Uterus (tissue), 3 donors: ENCODE measurements at regions not wholly inside any gene's neighbourhood (a gene's known extent, or its start where the extent isn't known, plus 50 kb on each side); places are given as distances from the start of the nearest gene placed in this dataset.

Source experiments
- DNase-seq, 2 donors: peaks; one replicate each; pipeline ENCODE4 v3.0.0-alpha.2; 2019 to 2020
- H3K27ac ChIP-seq, 2 donors: fragments of 200-600 bp; sonication (generic); 1 replicate in 1 of 2; 2 replicates in 1 of 2; pipeline ENCODE4 v1.5.1; 2016 to 2018
- H3K27me3 ChIP-seq, 2 donors: fragments of 200-600 bp; sonication (generic); one replicate each; pipeline ENCODE4 v1.5.1; 2018 to 2019; ENCODE audit warnings: control low read depth in 1 of 2
- H3K36me3 ChIP-seq, 2 donors: fragments of 200-600 bp; sonication (generic); one replicate each; pipeline ENCODE4 v1.5.1; 2019; ENCODE audit warnings: control low read depth in 1 of 2
- H3K4me1 ChIP-seq, 2 donors: fragments of 200-600 bp; sonication (generic); one replicate each; pipeline ENCODE4 v1.5.1; 2018 to 2019; ENCODE audit warnings: control low read depth in 1 of 2
- H3K4me3 ChIP-seq, 2 donors: fragments of 200-600 bp; sonication (generic); 1 replicate in 1 of 2; 2 replicates in 1 of 2; pipeline ENCODE4 v1.5.1; 2018 to 2019; ENCODE audit warnings: mild to moderate bottlenecking in 1 of 2
- H3K9me3 ChIP-seq, 2 donors: fragments of 200-600 bp; sonication (generic); one replicate each; pipeline ENCODE4 v1.5.1; 2019; ENCODE audit warnings: control low read depth in 1 of 2
- POLR2A ChIP-seq, 2 donors: fragments of 450-650 bp; IDR thresholded peaks; one replicate each; pipeline ENCODE4 v1.6.1; 2016; ENCODE audit warnings: antibody characterized with exemption in 2 of 2, mild to moderate bottlenecking in 1 of 2, moderate library complexity in 1 of 2
- intact Hi-C: fragments of 100-400 bp; cut with DNase I; formaldehyde crosslinking; loops from one replicate; pipeline ENCODE4 v1.15.1; 2023; ENCODE audit warnings: low total_unique reads
- TF ChIP-seq, protein P1 (sequence below), 4 experiments: fragments of 200-600 bp in 2 of 4; fragments of 450-650 bp in 2 of 4; sonication (generic) in 2 of 4; IDR thresholded peaks; one replicate each; pipeline ENCODE4 v1.5.1; 2016 to 2019; ENCODE audit warnings: antibody characterized with exemption in 4 of 4, mild to moderate bottlenecking in 2 of 4, moderate library complexity in 1 of 4
- donor health status: DM: yes; HTN: yes; CAD: no.

DNA sequence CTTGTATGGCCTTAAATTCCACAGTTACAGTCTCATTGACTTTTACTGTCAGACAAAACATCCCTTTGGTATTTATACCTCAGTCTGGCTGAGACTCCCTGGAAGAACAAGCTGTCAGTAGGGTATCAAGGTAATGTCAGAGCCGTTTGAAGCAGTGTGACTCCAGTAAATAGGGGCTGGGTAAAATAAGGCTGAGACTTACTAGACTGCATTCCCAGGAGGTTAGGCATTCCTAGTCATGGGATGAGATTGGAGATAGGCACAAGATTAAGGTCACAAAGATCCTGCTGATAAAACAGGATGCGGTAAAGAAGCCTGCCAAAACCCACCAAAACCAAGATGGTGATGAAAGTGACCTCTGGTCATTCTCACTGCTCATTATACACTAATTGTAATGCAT lies 219.5 kb upstream of the SKOR2 start:
- Histone ChIP-seq H3K27ac (no peak overlapping the region), H3K36me3 (no peaks in the 10 kb centered on the region), H3K4me3 (no peak overlapping the region), H3K9me3 (no peaks in the 10 kb centered on the region), H3K4me1 (no peaks in the 10 kb centered on the region), H3K27me3 (no peaks in the 10 kb centered on the region)
- DNase-seq, result no peak
- intact Hi-C loops, result no loop called here
- TF ChIP-seq, protein P1, sequence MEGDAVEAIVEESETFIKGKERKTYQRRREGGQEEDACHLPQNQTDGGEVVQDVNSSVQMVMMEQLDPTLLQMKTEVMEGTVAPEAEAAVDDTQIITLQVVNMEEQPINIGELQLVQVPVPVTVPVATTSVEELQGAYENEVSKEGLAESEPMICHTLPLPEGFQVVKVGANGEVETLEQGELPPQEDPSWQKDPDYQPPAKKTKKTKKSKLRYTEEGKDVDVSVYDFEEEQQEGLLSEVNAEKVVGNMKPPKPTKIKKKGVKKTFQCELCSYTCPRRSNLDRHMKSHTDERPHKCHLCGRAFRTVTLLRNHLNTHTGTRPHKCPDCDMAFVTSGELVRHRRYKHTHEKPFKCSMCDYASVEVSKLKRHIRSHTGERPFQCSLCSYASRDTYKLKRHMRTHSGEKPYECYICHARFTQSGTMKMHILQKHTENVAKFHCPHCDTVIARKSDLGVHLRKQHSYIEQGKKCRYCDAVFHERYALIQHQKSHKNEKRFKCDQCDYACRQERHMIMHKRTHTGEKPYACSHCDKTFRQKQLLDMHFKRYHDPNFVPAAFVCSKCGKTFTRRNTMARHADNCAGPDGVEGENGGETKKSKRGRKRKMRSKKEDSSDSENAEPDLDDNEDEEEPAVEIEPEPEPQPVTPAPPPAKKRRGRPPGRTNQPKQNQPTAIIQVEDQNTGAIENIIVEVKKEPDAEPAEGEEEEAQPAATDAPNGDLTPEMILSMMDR (IDR thresholded peaks at IDR 0.05), result no peak
- no peak for TF ChIP-seq POLR2A (IDR thresholded peaks at IDR 0.05)

DNA sequence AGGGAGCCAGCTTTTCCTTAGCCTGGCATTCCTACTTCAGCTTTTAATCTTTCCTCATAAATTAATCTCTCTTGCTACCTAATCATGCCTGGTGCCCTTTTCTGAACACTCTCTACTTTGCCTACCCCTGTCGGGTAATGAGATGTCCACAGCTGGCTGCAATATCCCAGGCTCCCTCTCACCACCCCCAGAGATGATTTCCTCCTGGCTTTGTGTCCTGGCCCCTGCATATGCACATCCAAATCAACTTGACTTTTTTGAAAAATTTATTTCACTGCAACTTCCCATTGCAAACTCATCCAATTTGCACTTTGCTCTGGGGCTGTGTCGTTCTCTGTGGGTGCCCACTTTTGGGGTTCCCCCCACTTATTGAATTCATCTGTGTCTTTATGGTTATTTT lies 218.1 kb upstream of the SKOR2 start:
- H3K4me3 ChIP-seq, result no peak overlapping the region
- intact Hi-C loops, result no loop called here
- TF ChIP-seq POLR2A (IDR thresholded peaks at IDR 0.05), result no peak
- TF ChIP-seq, protein P1 (IDR thresholded peaks at IDR 0.05), result no peak
- H3K36me3 ChIP-seq, result no peaks in the 10 kb centered on the region
- DNase-seq, result no peak
- no peaks in the 10 kb centered on the region for H3K4me1 ChIP-seq
- H3K27ac ChIP-seq, result no peak overlapping the region
- no peaks in the 10 kb centered on the region for H3K9me3 ChIP-seq
- no peaks in the 10 kb centered on the region for H3K27me3 ChIP-seq

DNA sequence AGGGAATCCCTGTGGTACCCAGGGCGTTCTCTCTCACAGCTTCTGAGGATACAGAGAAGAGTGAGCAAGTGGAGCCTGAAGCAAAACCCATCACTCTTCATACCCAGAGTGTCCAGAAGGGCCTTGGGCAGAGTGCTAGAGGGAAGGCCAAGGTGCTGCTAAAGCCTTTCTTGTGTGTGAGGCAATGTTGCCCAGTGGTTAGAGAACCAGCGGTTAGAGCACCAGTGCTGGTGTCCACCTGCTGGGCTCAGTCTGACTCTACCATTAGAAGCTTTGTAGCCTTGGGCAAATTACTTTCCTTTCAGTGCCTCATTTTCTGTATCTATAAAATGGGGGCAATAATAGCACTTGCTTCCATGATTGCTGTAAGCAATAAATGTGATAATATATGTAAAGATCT lies 210.5 kb upstream of the SKOR2 start:
- H3K9me3 ChIP-seq, result no peaks in the 10 kb centered on the region
- no peak overlapping the region for H3K4me3 ChIP-seq
- H3K27ac ChIP-seq, result no peak overlapping the region
- TF ChIP-seq POLR2A (IDR thresholded peaks at IDR 0.05), result no peak
- TF ChIP-seq, protein P1 (IDR thresholded peaks at IDR 0.05), result no peak
- DNase-seq, result no peak
- no peaks in the 10 kb centered on the region for H3K27me3 ChIP-seq
- intact Hi-C loops, result no loop called here
- H3K36me3 ChIP-seq, result no peaks in the 10 kb centered on the region
- H3K4me1 ChIP-seq, result no peaks in the 10 kb centered on the region

DNA sequence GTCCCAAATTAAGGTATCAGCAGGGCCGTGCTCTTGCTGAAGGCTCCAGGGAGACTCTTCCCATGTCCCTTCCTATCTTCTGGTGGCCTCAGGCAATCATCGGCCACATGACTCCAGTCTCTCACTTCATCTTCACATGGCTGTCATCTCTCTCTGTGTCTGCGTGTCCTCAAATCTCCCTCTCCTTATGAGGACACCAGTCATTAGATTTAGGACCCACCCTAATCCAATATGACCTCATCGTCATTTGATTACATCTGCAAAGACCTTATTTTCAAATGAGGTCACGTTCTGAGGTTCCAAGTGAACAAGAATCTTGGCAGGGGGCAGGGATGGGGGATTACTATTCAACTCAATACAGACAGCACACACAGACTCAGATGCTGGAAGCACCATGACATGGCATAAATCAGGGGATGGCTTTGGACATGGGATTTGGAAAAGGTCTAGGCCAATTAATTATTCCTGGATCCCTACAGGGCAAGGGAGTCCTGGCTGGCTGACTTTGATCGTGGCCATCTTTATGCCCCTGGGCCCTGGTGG lies 210.0 kb upstream of the SKOR2 start:
- TF ChIP-seq, protein P1 (IDR thresholded peaks at IDR 0.05), result no peak
- TF ChIP-seq POLR2A (IDR thresholded peaks at IDR 0.05), result no peak
- intact Hi-C loops, result no loop called here
- H3K4me3 ChIP-seq, result no peak overlapping the region
- no peaks in the 10 kb centered on the region for H3K27me3 ChIP-seq
- no peak overlapping the region for H3K27ac ChIP-seq
- no peak for DNase-seq
- no peaks in the 10 kb centered on the region for H3K4me1 ChIP-seq
- H3K36me3 ChIP-seq, result no peaks in the 10 kb centered on the region
- no peaks in the 10 kb centered on the region for H3K9me3 ChIP-seq

DNA sequence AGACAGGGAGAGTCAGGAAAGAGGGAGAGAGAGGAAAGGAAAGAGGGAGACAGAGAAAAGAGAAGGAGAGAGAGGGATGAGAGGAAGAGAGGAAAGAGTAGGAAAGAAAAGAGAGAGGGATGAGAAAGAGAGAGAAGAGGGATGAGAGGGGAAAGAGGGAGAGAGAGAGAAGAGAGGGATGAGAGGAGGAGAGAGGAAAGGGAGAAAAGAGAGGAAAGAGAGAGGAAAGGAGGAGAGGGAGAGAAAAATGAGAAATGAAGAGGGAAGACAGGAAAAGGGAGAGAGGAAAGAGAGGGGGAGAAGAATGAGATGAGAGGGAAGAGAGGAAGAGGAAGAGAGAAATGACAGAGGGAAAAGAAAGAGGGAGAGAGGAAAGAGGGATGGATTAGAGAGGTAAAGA lies 207.0 kb upstream of the SKOR2 start:
- H3K4me3 ChIP-seq, result no peak overlapping the region
- no peak for TF ChIP-seq POLR2A (IDR thresholded peaks at IDR 0.05)
- H3K9me3 ChIP-seq, result no peaks in the 10 kb centered on the region
- DNase-seq, result no peak
- intact Hi-C loops, result no loop called here
- no peaks in the 10 kb centered on the region for H3K4me1 ChIP-seq
- no peak overlapping the region for H3K27ac ChIP-seq
- H3K27me3 ChIP-seq, result no peaks in the 10 kb centered on the region
- no peaks in the 10 kb centered on the region for H3K36me3 ChIP-seq

DNA sequence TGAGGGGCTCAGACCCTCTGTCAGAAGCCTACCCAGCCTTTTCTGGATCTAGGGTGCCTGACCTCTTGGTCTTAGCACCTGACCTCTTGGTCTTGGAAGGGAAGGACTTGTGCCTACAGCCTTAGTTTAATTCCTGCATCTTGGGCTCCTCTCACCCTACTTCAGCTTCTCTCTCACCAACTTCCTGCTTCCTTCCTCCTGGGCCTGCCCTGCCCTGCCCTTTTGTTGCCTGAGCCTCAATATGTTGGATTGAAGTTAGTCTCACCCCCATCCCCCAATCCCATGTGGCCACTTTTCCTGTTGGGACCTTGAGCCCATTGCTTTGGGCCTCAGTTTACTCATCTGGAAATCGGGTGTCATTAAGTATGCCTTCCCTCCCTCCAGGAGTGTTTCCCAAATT lies 206.2 kb upstream of the SKOR2 start:
- Histone ChIP-seq H3K9me3 (no peaks in the 10 kb centered on the region), H3K4me1 (no peaks in the 10 kb centered on the region), H3K36me3 (no peaks in the 10 kb centered on the region), H3K27me3 (no peaks in the 10 kb centered on the region), H3K27ac (no peak overlapping the region), H3K4me3 (no peak overlapping the region)
- TF ChIP-seq, protein P1 (IDR thresholded peaks at IDR 0.05), result no peak
- no peak for TF ChIP-seq POLR2A (IDR thresholded peaks at IDR 0.05)
- intact Hi-C loops, result no loop called here
- DNase-seq, result no peak
